NCI-H82 (cell line): ENCODE measurements at regions not wholly inside any gene's neighbourhood (a gene's known extent, or its start where the extent isn't known, plus 50 kb on each side); places are given as distances from the start of the nearest gene placed in this dataset.
A peak's percentile ranks its signal among the peaks of the same experiment; 100 is the strongest.

ENCODE experiments used
- DNase-seq: peaks from one replicate; lab custom pipeline; 2025; lab: John Stamatoyannopoulos, UW

- no peak for DNase-seq
Measured at GRCh38 chr2:16293871-16294270, 353.5 kb downstream of the MYCN start.

GRCh38 chr2:16293398-16293797 lies 353.0 kb downstream of the MYCN start:
- peak; percentile 31 for DNase-seq

- no peak for DNase-seq
Measured at GRCh38 chr2:16291731-16292550, 351.6 kb downstream of the MYCN start.

DNA sequence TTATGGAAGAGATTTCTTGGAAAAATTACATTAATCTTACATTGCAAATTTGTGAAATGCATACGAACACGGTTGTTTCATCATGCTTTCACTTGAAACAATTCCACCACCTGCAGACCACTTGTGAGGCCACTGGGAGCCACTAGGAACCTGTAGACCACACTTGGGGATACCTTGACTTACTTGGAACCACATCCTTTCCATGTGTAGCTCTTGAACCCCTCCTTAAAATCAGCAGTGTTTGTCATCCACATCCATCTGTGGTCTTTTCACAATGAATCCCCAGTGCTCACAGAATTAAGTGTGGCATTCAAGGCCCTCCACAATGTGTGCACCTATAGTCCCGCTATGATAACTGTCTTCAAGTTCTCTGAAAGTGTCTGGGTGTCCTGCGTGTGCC lies 350.9 kb downstream of the MYCN start:
- no peak for DNase-seq

DNA sequence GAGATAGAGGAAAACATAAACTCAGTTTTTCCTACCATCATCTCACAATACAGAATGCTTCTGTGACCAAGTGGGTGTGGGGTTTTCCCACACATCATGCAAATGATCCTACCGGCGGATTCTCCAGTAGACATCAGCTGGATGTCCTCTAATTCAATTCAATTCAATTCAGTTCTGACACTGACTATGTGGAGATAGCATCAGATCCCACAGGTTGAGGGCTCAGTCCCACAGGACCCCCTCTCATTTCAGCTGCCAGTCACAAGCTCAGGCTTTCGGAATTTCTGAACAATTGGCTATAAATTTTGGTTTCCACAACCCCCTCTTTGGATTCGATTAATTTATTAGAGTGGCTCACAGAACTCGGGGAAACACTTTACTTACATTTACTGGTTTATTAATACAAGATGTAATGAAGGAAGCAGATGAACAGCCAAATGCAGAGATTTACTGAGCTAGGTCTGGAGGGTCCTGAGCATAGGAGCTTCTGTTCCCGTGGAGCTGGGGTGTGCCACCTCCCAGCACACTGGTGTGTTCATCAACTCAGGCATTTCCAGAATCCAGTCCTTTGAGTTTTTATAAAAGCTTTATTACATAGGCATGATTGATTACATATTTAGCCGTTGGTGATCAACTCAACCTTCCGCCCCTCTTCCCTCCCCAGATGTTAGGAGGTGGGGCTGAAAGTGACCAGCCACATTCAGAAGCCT lies 350.1 kb downstream of the MYCN start:
- DNase-seq: no peak

- no peak for DNase-seq
Measured at GRCh38 chr2:16288371-16289112, 348.2 kb downstream of the MYCN start.

DNA sequence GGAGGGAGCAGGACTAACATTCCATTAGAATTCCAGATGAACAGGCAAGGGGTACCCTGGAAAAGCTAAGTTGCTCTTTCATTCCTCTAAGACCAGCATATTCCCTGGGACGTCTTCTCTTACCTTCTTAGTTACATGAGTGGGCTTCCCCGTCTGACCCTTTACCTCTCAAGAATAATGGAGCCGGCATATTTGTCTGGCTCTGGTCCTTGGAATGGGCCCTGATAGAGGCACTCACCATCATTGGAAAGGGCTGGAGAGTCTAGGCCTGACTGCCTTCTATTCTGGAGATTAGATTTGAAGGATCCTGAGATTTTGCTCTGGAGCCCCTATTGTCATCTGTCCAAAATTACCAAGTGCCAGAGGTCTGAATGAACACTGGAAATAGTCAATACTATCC lies 347.5 kb downstream of the MYCN start:
- no peak for DNase-seq

DNA sequence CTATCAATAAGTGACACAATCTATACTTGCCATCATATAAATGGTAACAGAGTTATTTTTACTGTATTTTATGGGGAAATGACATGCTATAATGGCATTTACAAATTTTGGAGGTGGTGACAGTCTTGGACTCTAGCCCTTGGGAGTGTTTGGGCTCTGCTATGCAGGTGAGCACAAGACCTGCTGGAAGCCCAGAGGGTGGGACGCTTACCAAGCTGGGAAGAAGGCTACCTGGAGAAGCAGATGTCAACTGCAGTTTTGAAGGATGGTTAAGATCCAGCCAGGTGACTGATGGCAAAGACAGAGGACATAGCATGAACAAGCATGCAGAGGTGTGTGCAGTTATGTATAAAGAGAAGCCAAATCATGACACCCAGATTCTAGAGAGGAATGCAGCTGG lies 346.9 kb downstream of the MYCN start:
- DNase-seq: no peak

- DNase-seq: peak; percentile 14
Measured at GRCh38 chr2:16285813-16286510, 345.6 kb downstream of the MYCN start.

DNA sequence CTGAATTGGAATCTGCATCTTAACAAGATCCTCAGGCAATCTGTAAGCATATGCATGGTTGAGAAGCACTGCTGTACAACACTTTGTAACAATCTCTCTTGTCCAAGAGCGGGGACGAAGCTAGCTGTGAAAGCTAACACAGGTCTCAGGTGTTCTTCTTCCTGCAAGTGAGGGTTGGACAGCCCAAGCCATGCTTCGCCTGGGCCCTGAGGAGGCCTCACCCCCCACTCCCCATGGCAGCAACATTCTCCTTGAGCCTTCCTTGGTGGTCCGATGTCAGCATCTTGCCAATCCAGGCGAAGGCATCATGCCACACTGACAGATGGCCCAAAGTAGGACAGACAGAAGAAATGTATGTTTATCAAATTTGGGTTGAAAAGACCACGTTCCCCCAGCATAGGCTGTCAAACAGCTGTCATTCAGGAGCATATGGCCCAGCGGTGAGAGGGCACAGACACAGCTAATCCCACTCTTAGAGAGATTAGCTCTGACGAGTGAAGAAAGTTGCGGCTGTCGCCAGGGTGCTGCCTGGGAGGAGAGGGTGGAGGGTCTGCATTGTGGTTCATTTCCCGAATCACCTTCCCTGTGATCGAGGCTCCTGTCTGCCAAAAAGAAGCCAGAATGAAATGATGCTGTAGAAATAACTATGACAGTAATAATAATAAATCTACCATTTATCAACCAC lies 344.7 kb downstream of the MYCN start:
- peak; percentile 95 for DNase-seq

DNA sequence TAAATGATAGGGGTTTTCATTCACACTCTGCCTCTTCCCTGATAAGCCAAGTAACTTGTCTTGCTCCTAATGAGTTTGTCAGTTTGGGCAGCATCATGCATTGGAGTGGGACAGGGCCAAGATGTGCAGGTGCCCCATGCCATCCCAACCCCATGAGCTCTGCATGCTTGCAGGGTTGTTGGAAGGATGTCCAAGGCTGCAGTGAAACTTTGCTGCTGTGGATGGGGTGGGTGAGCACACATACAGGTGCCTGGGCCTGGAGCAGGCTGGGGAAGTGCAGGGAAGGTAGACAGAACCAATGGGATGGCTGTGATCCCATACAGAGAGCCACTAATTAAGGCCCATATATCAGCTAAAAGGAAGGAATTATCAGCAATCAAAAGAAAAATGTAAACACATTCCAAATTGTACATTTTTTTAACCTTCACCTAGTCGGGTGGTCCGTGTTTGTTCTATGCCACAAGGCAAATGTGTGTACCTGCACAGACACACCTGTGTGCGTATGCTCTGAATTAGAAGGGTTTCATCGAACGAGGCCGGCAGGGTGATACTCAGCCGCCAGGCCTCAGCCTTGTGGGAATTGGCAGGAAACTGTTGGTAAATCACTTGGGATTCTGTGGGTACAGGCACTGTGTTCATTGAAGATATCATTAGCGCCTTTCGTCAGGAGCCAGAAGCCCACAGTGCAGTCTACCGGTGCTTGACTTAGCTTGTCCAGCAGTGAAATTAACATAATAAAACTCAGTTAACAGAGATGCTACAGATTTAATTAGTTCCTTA lies 342.9 kb downstream of the MYCN start:
- DNase-seq: no peak

GRCh38 chr2:16282511-16282910 lies 342.2 kb downstream of the MYCN start:
- DNase-seq: no peak

DNA sequence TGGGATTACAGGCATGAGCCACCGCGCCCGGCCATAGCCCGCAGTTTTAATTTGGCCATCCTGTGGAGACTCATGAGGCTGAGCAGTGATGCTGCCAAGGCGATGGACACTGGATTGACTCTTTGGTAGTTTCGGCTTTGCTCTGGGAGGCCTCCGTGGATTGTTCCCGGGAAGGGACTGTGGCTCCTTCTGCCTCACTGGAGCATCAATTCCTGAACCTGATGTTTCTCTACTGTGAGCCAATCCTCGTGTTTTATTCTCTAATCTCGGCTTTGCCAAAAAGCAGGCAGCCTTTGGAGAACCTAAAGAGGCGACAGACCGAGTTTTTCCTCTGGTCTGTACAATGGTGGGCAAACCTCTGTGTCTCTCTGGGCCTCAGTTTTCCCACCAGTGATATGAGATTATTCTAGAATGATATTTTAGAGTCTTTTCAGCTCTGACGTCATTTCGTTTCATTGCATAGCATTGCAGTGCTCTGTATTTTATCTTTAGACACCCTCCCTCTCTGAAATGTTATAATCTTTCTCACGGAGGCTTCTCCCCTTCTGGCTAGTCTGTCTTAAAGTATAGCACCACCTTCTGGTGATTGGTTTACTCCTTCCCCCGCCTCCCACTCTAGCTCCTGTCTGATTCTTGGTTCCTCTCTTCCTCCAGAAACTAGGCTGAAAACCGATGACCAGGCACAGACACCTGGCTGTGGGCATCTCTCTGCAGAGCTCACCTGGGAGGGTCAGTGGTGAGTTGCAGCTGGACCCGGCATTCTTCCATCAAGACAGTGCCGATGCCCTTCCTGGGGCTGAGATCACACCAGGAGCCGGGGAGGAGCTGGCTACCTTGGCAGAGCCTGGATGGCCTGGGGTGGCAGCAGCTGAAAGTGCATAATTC lies 341.3 kb downstream of the MYCN start:
- peak; percentile 83 for DNase-seq

GRCh38 chr2:16280081-16280480 lies 339.7 kb downstream of the MYCN start:
- DNase-seq: no peak

- no peak for DNase-seq
Measured at GRCh38 chr2:16279641-16280040, 339.3 kb downstream of the MYCN start.

- no peak for DNase-seq
Measured at GRCh38 chr2:16279201-16279570, 338.8 kb downstream of the MYCN start.

DNA sequence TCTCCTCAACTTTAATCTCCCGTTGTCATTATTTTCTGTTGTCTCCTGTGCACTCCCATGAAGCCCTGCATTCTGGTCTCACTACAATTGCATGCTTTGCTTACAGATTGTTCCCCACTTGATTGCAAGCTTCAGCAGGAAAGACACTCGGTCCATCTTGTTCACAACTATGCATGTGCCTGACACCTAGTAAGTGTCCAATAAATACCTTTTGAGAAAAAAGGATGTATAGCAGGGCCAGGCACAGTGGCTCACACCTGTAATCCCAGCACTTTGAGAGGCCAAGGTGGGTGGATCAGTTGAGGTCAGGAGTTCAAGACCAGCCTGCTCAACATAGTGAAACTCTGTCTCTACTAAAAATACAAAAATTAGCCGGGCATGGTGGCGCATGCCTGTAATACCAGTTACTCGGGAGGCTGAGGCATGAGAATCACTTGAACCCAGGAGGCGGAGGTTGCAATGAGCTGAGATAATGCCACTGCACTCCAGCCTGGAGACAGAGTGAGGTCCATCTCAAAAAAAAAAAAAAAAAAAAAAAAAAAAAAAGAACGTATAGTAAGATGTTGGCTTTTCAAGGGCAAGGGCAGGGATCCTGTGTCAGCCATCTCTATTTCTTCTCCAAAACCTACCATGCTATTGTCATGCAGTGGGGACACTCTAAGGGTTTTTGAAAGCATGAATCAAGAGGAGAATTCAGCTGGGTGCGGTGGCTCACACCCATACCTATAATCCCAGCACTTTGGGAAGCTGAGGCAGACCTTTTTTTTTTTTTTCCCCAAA lies 338.3 kb downstream of the MYCN start:
- no peak for DNase-seq

- DNase-seq: no peak
Measured at GRCh38 chr2:16277117-16277516, 336.8 kb downstream of the MYCN start.

GRCh38 chr2:16275661-16276060 lies 335.3 kb downstream of the MYCN start:
- DNase-seq: no peak
